Umbilical cord (tissue), 1 donor: ENCODE measurements at regions not wholly inside any gene's neighbourhood (a gene's known extent, or its start where the extent isn't known, plus 50 kb on each side); places are given as distances from the start of the nearest gene placed in this dataset.

ENCODE experiments used
- DNase-seq: peaks from one replicate; pipeline ENCODE4 v3.0.0-alpha.2; 2015; ENCODE audit warnings: low spot score

- no peak for DNase-seq
Measured at GRCh38 chr13:31684466-31684865, 54.9 kb upstream of the RXFP2 start.

DNA sequence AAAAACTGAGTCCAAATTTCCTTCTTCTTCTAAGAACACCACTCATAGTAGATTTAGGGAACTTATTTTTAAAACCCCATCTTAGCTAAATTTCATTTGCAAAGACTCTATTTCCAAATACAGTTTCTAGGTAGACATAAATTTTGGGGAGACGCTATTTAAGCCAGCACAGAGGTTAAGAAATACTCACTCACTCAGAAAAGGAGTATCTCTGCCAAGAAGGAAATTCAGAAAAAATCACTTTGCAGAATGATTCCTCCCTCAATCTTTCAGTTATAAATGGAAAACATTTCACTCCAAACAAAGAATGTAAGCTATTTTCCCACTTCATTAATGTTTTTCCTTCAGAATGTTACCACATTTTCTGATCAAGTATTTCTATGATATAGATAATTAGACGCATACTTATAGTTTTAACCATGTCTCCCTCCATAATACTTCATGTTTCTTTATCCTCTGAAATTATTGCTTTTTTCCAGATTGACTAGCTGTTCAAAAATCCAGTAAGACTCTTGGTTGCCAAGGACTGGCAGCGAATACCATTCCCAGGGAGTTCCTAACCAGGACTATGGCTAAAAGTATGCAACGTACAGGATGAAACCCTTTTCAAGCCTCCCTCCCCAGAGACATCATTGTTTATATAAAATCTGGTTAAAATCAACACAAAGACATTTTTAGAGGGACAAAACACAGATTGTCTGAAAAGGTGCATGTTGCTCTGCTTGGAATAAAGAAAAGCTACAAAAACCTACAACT, 52.5 kb upstream of the RXFP2 start:
- DNase-seq: no peak
